ENCODE measurements at regions not wholly inside any gene's neighbourhood (a gene's known extent, or its start where the extent isn't known, plus 50 kb on each side); places are given as distances from the start of the nearest gene placed in this dataset.
A peak's percentile ranks its signal among the peaks of the same experiment; 100 is the strongest.
"Not testable (repeated sequence)": the region's sequence is repeated elsewhere in the genome, so short reads cannot be mapped to it uniquely, and the experiment has no call there.

DNA sequence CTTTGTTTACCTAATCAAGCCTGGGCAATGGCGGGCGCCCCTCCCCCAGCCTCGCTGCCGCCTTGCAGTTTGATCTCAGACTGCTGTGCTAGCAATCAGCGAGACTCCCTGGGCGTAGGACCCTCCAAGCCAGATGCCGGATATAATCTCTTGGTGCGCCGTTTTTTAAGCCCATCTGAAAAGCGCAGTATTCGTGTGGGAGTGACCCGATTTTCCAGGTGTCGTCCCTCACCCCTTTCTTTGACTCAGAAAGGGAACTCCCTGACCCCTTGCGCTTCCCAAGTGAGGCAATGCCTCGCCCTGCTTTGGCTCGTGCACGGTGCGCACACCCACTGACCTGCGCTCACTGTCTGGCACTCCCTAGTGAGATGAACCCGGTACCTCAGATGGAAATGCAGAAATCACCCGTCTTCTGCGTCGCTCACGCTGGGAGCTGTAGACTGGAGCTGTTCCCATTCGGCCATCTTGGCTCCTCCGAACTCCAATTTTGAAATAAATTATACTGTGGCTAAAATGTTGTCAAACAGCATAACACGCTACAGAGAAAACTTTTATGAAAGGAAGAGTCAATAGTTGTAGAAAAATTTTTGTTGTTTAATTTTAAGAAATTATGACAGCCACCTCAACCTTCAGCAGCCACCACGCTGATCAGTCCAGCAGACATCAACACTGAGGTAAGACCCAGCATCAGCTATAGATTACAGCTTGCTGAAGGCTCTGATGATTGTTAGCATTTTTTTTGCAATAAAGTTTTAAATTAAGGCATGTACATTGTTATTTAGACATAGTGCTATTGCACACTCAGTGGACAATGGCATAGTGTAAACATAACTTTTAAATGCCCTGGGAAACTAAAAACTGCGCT, 384.7 kb upstream of the DEPDC1 start:
- DNase-seq: peak; percentile 32

DNA sequence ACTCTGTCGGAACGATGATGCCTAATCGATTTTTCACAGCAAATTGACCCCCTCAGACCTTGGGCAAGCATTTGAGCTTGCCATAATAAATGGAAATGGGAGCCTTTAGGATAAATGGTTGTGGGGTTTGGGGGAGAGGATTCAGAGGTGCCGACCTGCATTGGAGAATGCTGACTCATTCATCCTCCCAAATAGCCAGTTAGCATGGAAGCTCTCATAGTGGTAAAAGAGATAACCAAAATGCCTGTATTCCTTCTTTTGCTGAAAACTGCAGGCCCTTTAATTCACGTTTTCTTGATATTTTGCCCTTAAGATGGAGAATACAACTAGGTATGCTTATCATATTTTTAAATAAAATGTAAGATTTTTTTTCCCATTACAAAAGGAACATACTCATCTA, 392.6 kb upstream of the DEPDC1 start:
- DNase-seq: no peak

DNA sequence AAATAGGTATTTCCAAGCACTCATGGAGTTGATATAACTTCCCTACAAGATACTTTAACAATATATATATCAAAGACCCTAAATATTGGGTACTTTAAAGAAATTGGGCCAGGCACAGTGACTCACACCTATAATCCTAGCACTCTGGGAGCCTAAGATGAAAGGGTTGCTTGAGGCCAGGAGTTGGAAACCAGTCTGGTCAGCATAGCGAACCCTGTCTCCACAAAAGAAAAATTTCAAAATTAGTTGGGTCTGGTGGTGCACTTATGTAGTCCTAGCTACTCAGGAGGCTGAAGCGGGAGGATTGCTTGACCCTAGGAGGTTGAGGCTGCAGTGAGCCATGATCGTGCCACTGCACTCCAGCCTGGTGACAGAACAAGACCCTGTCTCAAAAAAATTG, 393.9 kb upstream of the DEPDC1 start:
- no peak for DNase-seq

DNA sequence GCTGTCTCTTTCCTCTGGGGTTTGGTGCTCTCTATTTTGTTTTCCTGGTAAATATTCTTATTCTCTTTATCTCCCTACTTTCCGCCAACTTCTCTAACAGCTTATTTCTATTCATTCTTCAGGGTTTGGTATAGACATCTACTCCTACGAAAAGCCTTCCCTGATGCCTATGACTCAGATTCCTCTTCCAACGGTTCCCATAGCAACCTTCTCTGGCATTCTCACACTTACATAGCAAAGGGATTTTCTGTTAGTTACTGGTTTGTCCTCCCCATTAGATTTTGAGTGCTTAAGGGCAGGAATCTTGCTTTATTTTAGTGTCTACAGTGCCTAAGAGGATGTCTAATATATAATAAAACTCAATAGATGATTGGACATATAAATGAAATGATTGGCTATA, 407.6 kb upstream of the DEPDC1 start:
- no peak for DNase-seq

DNA sequence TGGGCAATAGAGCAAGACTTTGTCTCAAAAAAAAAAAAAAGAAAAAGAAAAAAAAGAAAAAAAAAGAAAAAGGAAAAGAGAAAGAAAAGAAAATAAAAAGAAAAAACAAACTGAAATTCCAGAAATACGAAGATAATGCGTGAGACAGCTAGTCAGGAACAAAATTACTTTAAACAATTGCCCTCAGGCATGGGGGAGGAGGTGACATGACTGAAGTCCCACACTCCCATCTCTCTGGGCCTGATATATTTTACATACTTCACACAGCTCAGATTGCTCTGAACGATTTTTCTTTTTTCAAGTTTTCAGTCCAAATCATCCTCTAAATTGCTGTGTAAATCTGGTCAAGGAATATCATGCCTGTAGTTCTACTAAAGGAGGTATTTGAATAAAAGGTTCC, 409.5 kb upstream of the DEPDC1 start:
- DNase-seq: no peak

DNA sequence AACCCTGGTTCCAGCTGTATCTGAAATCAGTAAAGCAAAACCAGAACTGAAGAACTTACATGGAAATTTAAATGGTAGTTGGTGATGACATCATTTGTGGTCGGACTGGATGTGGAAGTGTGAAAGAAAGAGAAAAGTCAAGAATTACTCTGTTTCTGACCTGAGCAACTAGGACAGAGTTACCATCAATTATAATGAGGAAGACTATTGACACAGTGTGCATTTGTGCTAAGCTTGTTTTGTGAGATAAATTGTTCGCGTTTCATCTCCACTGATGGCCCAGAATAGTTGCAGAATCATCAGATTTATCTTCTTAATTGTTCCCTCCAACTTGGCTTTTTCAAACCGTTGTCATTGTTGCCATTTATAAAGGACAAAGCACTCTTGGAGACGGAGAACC, 410.6 kb upstream of the DEPDC1 start:
- DNase-seq: no peak

DNA sequence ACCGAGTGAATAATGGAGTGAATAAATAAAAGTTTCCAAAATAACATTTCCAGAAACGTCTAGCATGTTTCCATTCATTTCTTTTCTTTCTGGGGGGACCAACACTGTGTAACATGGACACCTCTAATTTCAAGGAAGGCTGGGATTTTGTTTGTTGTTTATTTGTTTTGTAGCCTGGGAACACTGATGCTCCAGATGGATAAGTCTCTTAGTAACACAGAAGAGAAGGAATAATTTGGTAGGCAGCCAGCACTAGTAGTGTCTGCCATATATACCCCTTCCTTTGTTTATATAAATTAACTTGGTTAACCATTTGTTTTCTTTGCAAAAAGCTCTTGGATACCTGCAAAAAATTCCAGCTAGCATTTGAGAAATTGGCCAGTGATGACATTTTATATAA, 411.4 kb upstream of the DEPDC1 start:
- no peak for DNase-seq

DNA sequence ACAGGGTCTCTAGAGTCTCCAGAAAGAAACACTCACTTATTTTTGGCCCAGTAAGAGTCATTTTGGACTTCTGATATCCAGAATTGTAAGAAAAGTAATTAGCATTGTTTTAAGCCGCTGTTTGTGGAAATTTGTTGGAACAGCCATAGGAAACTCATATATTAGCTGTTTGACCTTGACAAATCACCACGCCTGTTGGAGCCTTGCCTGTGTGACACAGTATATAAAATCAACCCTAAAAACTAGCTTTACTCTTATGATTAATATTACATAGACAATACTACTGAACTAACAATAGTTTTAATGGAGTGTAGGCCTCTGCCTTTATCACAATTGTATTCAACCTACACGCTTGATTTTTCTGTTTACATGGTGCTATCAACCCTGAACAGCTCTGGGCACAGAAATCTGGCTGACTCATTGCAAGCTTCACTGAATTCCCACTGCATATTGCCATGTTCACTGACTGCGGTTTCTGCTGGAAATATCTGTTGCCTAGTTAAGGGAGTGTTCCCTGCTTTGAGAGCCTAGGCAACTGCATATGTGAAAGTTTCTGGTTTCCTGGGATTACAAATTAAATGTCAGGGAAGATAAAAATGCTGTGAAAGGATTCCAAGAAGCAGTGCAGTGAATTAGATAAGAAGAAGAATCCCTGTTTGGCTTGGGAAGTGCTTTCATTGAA, 419.5 kb upstream of the DEPDC1 start:
- DNase-seq: peak; percentile 50

DNA sequence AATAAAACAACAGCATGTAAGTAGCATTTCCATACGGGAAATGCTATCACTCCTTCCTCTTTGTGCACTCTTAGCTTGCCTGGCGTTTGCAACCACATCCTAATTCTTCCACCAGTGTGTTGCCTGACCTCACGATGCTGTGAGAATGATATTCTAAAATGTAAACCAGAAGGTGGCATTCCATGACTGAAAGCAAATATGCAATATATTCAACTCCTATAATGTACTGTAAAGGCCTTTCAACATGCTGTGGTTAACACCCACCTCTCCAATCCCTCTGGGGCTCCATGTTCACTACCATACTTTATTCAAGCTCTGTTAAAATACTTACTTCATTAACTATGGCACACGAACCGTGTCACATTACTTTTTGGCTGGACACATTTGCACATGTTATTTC, 420.6 kb upstream of the DEPDC1 start:
- no peak for DNase-seq

DNA sequence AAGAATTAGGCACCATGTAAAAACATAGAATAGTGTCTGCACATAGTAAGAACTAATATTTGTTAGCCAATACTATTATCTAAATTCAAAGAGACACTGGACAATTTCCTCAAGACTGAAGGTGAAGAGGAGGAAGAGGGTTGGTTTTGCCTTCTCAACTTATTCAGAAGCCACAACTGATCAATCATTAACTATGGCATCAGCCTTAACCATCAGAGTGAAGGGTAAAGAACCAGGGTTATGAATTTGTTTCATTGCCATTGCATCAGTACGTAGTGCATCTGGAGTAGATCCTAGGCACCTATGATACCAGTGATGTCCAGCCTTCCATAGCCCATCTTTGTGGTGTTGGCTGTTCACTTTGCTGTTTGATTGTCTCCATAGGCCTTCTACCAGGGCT, 421.7 kb upstream of the DEPDC1 start:
- DNase-seq: no peak

DNA sequence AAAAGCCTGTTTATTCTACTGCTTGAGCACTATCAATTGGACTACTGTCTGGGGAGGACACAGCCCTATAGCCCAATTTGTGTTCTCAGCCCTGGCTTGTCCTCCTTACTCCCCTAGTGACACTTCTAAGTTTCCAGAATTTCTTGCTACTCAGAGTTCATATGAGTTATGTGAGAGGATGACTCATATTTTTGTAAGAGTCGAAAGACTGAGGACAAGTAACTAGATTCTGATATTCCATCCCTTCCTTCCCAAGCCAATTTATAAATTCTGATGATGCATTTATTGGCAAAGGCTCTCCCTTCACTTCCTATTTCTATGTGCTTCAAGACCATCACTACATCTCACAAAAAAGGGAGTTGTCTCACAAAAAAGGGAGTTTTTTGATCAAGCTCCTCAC, 422.2 kb upstream of the DEPDC1 start:
- no peak for DNase-seq

DNA sequence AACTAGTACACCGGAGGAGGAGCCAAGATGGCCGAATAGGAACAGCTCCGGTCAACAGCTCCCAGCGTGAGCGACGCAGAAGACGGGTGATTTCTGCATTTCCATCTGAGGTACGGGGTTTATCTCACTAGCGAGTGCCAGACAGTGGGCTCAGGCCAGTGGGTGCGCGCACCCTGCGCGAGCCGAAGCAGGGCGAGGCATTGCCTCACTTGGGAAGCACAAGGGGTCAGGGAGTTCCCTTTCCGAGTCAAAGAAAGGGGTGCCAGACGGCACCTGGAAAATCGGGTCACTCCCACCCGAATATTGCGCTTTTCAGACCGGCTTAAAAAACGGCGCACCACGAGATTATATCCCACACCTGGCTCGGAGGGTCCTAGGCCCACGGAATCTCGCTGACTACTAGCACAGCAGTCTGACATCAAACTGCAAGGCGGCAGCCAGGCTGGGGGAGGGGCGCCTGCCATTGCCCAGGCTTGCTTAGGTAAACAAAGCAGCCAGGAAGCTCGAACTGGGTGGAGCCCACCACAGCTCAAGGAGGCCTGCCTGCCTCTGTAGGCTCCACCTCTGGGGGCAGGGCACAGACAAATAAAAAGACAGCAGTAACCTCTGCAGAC, 426.7 kb upstream of the DEPDC1 start:
- not testable (repeated sequence) for DNase-seq

DNA sequence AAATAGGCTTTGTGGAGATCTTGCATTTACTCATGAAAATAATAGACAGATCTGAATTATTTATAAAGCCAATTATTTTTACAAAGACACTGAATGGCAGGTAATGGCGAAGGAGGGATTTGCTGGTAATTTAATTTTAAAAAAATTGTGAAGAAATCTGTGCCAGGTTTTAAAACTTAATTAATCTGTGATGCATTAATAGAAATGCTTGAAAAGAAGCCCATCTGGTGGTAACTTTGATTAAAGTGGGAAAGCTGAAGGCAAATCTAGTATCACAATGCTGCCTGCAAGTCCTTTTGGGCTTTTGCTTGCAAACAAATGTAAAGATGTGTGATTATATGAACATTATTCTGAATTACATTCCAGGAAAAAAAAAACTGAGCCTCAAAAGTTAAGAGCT, 433.2 kb upstream of the DEPDC1 start:
- no peak for DNase-seq

DNA sequence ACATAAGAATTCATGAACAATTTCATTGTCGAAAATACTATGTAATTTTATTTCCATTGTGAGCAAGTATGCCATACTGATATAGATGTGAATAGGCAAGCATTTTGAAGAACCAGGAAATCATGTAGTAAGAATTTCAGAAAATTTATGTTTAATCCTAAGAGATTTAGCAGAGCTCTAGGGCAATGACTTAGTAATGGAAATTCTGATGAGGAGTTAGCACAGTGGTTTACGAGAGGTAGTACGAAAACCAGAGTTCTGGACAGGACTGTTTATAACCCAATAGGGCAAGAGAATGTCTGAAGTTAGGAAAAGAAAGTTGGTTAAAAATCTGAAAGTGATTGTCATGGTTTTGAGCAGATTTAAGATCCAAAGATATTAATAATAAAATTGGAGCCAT, 439.6 kb upstream of the DEPDC1 start:
- DNase-seq: no peak

DNA sequence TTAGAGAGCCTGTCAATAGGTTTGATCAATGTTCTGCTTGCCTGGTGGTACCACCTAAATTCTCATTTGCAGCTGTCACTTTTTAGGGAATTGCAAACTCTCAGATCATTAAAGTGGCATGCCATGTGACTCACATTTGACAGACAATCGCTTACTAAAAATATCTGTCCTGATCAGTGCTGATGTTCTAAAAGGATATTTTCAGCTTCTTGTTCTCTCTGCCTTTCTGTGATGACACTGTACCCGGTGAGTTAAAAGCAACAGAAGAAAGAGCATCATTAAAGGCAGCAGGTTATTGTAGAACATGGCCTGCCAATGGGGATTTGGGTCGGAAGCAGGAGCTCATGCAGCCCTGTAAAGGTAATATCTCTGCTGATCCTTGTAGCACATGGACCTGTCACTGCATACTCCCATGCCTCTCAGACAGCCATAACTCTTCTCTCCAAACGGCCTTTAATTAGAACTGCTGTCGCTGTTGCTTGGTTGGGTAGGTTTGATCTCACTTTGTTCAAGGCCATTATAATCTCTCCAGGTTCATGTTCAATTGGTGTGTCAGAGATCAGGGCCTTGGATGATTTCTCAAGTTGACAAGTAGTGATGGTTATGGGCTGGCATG, 441.3 kb upstream of the DEPDC1 start:
- no peak for DNase-seq

DNA sequence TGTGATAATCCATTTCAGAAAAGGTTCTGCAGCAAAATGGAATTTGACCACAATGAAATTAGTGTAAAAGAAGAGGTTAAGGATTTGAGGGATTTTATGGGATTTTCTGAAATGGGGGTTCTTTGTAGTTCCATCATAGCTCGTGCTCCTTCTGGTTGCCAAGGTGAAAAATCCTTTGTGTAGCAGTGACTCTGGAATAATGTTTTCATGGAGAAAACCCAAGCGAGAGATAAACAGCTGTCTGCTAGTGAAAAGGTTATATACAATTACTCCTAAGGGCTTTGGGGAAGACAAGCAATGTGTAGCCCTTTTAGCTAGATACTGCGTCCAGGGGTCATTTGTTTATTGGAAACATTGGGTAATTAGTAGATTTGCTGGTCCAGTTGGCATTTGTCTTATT, 453.2 kb upstream of the DEPDC1 start:
- no peak for DNase-seq

DNA sequence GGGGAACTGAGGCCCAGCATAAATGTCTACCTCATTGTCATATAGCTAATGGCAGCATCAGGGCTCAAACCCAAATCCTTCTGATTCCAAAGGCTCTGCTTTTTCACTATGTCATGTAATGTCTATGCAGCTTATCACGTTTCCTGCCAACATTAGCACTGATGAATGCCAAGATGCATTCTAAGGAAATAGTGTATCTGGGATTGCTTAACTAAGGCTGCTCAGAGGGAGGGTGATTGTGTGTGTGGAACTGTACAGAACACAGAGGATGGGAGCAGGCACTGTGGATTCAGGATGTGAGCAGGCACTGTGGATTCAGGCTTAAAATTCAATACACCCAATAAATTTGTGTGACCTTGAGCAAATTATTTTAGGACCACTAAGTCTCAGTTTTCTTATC, 456.4 kb upstream of the DEPDC1 start:
- DNase-seq: no peak

DNA sequence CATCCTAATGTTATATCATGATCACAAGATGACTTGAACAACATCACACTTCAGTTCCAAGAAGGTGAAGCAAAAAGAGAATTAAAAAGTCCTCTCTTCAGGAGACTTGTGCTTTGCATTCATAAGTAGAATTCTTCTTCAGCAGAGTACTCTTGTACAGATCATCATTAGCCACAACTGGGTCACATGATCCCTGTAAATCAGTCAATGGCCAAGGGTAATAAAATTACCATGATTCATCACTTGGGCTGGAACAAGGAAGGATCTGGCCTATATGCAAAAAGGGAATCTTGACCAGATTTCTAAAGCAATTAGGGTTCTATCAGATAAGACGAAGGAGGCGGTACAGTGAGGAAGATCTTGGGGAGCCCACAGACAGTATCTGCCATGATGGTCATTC, 458.0 kb upstream of the DEPDC1 start:
- DNase-seq: no peak

DNA sequence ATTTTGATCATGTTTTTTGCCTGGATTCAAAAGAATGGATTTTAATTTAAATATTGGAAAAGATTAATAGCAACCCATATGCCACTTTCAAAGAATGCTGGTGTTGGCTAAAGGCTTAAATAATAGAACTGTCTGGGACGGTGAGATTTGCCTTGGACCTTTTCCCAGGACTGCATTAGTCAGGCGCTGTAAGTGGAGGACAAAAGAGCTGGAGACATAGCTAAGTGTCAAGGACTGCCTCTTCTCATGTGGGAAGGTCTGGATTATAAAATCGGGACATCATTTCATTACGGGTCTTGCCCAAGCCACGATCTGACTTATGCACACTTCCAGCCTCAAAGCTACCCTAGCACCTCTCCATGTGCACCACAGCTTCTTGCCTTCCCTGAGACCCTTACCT, 458.5 kb upstream of the DEPDC1 start:
- no peak for DNase-seq

DNA sequence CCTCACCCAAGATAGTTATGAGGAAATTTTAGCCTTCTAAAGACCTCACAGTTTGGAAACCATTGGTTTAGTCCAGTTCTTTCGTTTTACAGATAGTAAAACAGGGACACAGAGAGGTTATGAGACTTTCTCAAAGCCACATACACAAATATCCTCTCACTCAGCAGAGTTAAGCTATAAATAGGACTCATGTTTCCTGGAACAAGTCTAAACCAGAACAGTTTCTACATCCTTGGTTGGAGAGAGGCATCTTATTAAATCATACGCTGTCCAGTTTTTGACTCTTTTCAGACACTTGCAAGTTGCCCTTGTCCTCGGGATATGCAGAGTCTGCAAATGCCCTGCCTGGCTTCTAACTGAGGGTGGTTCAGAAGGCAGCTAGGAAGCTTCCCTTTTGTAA, 462.1 kb upstream of the DEPDC1 start:
- no peak for DNase-seq

DNA sequence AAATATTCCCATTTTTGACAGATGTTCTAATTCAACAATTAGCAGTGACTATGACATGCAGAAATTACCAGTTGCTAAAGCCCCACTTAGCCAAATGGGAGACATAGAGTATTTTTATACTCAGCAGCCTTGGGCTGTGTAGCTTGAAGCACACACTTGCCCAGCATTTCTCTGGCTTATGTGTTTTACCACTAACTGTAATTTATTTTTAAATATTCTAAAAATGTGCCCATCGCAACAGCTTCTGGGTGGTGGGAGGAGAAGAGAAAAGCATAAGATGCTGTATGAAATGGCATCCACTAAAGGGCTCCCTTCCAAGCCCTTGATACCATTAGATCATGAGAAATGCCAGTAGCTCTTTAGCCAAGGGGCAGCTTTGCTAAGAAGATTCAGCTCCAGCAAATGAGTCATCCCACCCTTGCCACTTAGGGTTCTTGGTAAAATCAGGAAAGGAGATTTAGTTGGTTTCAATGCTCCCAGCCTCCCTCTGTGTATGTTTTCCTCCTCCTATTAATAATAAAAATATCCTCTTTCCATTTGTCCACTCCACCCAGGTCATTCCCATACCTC, 462.7 kb upstream of the DEPDC1 start:
- no peak for DNase-seq

DNA sequence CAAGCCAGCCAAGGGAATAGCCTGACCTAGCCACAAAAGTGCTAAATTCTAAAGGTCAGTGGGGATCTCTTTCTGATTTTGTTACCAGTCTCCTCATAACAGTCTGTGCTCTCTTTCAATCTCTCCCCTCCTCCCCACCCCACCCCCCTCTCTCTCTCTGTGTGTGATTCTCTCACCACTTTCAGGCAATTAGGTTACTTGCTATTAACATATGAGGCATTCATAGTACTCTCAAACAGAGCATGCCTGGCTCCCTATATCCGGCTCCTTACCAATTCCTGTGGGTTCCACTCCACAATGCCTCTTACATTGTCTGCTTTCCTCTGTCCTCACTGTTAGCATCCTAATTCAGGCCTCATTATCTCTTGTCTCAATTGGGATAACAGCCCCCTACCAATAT, 464.3 kb upstream of the DEPDC1 start:
- no peak for DNase-seq

DNA sequence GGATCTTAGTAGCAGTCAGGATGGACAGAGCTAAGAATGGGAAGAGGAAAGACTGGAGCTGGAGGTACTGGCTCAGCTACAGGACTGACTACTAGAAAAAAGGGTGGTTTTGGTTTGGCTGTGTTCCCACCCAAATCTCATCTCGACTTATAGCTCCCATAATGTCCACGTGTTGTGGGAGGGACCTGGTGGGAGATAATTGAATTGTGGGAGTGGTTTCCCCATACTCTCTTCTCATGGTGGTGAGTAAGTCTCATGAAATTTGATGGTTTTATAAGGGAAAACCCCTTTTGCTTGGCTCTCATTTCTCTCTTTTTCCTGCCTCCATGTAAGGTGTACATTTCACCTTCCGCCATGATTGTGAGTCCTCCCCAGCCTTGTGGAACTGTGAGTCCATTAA, 466.5 kb upstream of the DEPDC1 start:
- no peak for DNase-seq

DNA sequence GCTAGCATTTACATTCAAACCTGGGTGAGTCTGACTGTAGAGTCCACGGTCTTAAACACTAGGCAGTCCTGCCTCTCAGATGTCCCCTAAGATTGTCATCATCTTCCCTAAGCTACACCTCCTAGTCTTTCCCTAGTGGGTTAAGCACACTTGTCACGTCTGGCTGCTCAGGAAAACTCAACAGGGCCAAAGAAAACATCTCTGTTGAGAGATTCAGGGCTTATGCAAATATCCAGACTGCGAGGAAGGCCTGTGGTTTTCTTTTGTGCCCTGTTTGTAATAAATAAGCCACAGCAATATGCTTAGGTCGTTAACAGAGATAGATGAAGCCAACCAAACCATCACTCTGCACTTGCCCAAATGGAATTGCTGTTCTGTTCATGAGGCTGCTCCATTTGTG, 472.6 kb upstream of the DEPDC1 start:
- DNase-seq: peak; percentile 29

Measured in NCI-H345 (cell line).